Colonic mucosa (tissue), 4 donors: ENCODE measurements at regions not wholly inside any gene's neighbourhood (a gene's known extent, or its start where the extent isn't known, plus 50 kb on each side); places are given as distances from the start of the nearest gene placed in this dataset.

Experiments used
- DNase-seq: peaks from one replicate; pipeline ENCODE4 v3.0.0-alpha.2; 2020
- H3K27ac ChIP-seq: fragments of 200-600 bp; one replicate; pipeline ENCODE4 v1.8.0; 2021
- H3K27me3 ChIP-seq: fragments of 200-600 bp; one replicate; pipeline ENCODE4 v1.8.0; 2021
- H3K36me3 ChIP-seq: fragments of 200-600 bp; one replicate; pipeline ENCODE4 v1.8.0; 2021
- H3K4me1 ChIP-seq: fragments of 200-600 bp; one replicate; pipeline ENCODE4 v1.8.0; 2021; ENCODE audit warnings: mild to moderate bottlenecking
- H3K4me3 ChIP-seq: fragments of 200-600 bp; one replicate; pipeline ENCODE4 v1.8.0; 2021
- H3K9ac ChIP-seq, 2 donors: one replicate each; pipeline ENCODE4 v1.7.0; 2013; ENCODE audit warnings: control low read depth in 2 of 2, low read depth in 2 of 2, low read length in 2 of 2
- H3K9me3 ChIP-seq: fragments of 200-600 bp; one replicate; pipeline ENCODE4 v1.8.0; 2021
- CTCF ChIP-seq: fragments of 200-600 bp; IDR thresholded peaks from one replicate; pipeline ENCODE4 v1.8.0; 2022; ENCODE audit warnings: antibody characterized with exemption, mild to moderate bottlenecking
- intact Hi-C: fragments of 100-400 bp; cut with DNase I; formaldehyde crosslinking; loops from one replicate; pipeline ENCODE4 v1.14.1; 2022
- donor health status: healthy.
- donor health status: DM: no; HTN: no; CAD: no.
- donor health status: DM: no; HTN: no; CAD: no.

GRCh38 chr5:175226506-175226905, 217.5 kb downstream of the DRD1 start:
- H3K27me3 ChIP-seq = no peaks in the 10 kb centered on the region
- H3K4me3 ChIP-seq = no peak overlapping the region
- TF ChIP-seq CTCF = no peak
- H3K9ac ChIP-seq = no peak overlapping the region
- no peaks in the 10 kb centered on the region for H3K9me3 ChIP-seq
- no peak for DNase-seq
- no peaks in the 10 kb centered on the region for H3K36me3 ChIP-seq
- no peaks in the 10 kb centered on the region for H3K4me1 ChIP-seq
- intact Hi-C loops = no loop called here
- H3K27ac ChIP-seq = no peak overlapping the region

- DNase-seq = no peak
- H3K27me3 ChIP-seq = no peaks in the 10 kb centered on the region
- H3K9ac ChIP-seq = no peak overlapping the region
- intact Hi-C loops = no loop called here
- H3K36me3 ChIP-seq = no peaks in the 10 kb centered on the region
- no peak overlapping the region for H3K27ac ChIP-seq
- H3K4me3 ChIP-seq = no peak overlapping the region
- H3K9me3 ChIP-seq = no peaks in the 10 kb centered on the region
- no peaks in the 10 kb centered on the region for H3K4me1 ChIP-seq
- TF ChIP-seq CTCF = no peak
These were observed 220.7 kb downstream of the DRD1 start for GRCh38 chr5:175223291-175223690.

- no peaks in the 10 kb centered on the region for H3K4me1 ChIP-seq
- no peaks in the 10 kb centered on the region for H3K9me3 ChIP-seq
- H3K27ac ChIP-seq = no peak overlapping the region
- H3K27me3 ChIP-seq = no peaks in the 10 kb centered on the region
- no peak for DNase-seq
- no peaks in the 10 kb centered on the region for H3K36me3 ChIP-seq
- H3K4me3 ChIP-seq = no peak overlapping the region
- TF ChIP-seq CTCF = no peak
- no peak overlapping the region for H3K9ac ChIP-seq
- intact Hi-C loops = no loop called here
These were observed 221.4 kb downstream of the DRD1 start for GRCh38 chr5:175222621-175223020.

GRCh38 chr5:175220549-175220948, 223.4 kb downstream of the DRD1 start:
- no peaks in the 10 kb centered on the region for H3K27me3 ChIP-seq
- no peak for TF ChIP-seq CTCF
- intact Hi-C loops = no loop called here
- H3K9ac ChIP-seq = no peak overlapping the region
- H3K36me3 ChIP-seq = no peaks in the 10 kb centered on the region
- DNase-seq = no peak
- no peak overlapping the region for H3K27ac ChIP-seq
- no peaks in the 10 kb centered on the region for H3K4me1 ChIP-seq
- no peak overlapping the region for H3K4me3 ChIP-seq
- H3K9me3 ChIP-seq = no peaks in the 10 kb centered on the region

- no peaks in the 10 kb centered on the region for H3K27me3 ChIP-seq
- H3K27ac ChIP-seq = no peak overlapping the region
- H3K9ac ChIP-seq = no peak overlapping the region
- H3K4me1 ChIP-seq = no peaks in the 10 kb centered on the region
- no peak for TF ChIP-seq CTCF
- H3K36me3 ChIP-seq = no peaks in the 10 kb centered on the region
- no peak for DNase-seq
- no peak overlapping the region for H3K4me3 ChIP-seq
- no peaks in the 10 kb centered on the region for H3K9me3 ChIP-seq
- intact Hi-C loops = no loop called here
These were observed 224.6 kb downstream of the DRD1 start for GRCh38 chr5:175219366-175219765.

- H3K27ac ChIP-seq = no peak overlapping the region
- intact Hi-C loops = no loop called here
These were observed 227.0 kb downstream of the DRD1 start for GRCh38 chr5:175216991-175217390.

More at GRCh38 chr5:175216991-175217390, 227.0 kb downstream of the DRD1 start:
- no peaks in the 10 kb centered on the region for H3K4me1 ChIP-seq
- no peak for DNase-seq
- H3K9me3 ChIP-seq = no peaks in the 10 kb centered on the region
- no peaks in the 10 kb centered on the region for H3K36me3 ChIP-seq
- no peak for TF ChIP-seq CTCF
- H3K27me3 ChIP-seq = no peaks in the 10 kb centered on the region
- H3K4me3 ChIP-seq = no peak overlapping the region
- H3K9ac ChIP-seq = no peak overlapping the region
